ENCODE measurements at regions not wholly inside any gene's neighbourhood (a gene's known extent, or its start where the extent isn't known, plus 50 kb on each side); places are given as distances from the start of the nearest gene placed in this dataset.

DNA sequence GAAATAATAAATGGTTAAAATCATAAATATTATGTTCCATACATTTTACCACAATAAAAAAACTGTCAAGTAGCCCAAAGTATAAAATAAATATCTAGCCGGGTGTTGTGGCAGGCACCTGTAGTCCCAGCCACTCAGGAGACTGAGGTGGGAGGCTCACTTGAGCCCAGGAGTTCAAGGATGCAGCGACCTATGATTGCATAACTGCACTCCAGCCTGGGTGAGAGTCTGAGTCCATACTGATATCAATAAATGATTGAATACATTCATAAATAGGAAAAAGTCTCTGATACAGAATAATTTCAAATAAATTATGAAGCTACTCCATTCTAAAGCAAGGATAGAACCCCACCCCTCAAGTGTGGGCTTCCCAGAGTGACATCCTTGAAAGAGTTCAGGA is 68.5 kb upstream of the GATA2 start:
- no peak overlapping the region for H3K4me3 ChIP-seq
- H3K4me1 ChIP-seq, result no peaks in the 10 kb centered on the region
- H3K36me3 ChIP-seq, result no peaks in the 10 kb centered on the region
- DNase-seq (ENCODE audit: low spot score in 2 of 2), result no peak
- H3K27ac ChIP-seq, result no peak overlapping the region
- TF ChIP-seq, protein P1, sequence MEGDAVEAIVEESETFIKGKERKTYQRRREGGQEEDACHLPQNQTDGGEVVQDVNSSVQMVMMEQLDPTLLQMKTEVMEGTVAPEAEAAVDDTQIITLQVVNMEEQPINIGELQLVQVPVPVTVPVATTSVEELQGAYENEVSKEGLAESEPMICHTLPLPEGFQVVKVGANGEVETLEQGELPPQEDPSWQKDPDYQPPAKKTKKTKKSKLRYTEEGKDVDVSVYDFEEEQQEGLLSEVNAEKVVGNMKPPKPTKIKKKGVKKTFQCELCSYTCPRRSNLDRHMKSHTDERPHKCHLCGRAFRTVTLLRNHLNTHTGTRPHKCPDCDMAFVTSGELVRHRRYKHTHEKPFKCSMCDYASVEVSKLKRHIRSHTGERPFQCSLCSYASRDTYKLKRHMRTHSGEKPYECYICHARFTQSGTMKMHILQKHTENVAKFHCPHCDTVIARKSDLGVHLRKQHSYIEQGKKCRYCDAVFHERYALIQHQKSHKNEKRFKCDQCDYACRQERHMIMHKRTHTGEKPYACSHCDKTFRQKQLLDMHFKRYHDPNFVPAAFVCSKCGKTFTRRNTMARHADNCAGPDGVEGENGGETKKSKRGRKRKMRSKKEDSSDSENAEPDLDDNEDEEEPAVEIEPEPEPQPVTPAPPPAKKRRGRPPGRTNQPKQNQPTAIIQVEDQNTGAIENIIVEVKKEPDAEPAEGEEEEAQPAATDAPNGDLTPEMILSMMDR (IDR thresholded peaks at IDR 0.05), result no peak
- TF ChIP-seq POLR2A (IDR thresholded peaks at IDR 0.05) (no peak), POLR2AphosphoS5 (IDR thresholded peaks at IDR 0.05) (no peak)
- H3K27me3 ChIP-seq, result no peaks in the 10 kb centered on the region
- intact Hi-C loops (cut with DNase I; ENCODE audit: low total_unique reads), result no loop called here
- H3K9me3 ChIP-seq, result peaks cover 0 to 3% of the 10 kb centered on the region in 2 donors

DNA sequence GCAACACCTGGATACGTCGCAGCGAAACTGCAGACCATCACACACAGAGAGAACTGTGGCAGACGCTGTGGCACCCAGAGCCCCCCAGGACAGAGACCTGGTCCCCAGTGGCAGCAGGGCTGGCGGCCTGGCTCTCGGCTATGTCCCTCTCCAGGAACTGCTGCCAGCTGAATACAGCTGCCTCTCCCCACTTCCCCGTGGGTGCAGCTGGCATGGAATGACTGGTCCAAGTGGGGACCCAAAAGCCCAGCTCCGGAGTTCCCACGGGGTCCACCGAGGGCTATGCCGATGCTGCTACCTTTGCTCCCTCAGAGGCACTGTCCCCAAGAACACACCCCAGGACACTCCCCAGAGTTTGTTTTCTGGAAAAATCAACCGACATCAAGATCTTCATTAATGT is 67.8 kb upstream of the GATA2 start:
- H3K36me3 ChIP-seq, result no peaks in the 10 kb centered on the region
- H3K27me3 ChIP-seq, result peaks cover 0 to 5% of the 10 kb centered on the region in 2 donors
- H3K4me3 ChIP-seq, result no peak overlapping the region
- intact Hi-C loops (cut with DNase I; ENCODE audit: low total_unique reads), result no loop called here
- no peak for DNase-seq (ENCODE audit: low spot score in 2 of 2)
- no peaks in the 10 kb centered on the region for H3K4me1 ChIP-seq
- no peak overlapping the region for H3K27ac ChIP-seq
- H3K9me3 ChIP-seq, result peaks cover 0 to 3% of the 10 kb centered on the region in 2 donors
- TF ChIP-seq, protein P1 (IDR thresholded peaks at IDR 0.05), result no peak
- TF ChIP-seq POLR2AphosphoS5 (IDR thresholded peaks at IDR 0.05) (no peak), POLR2A (IDR thresholded peaks at IDR 0.05) (no peak)

DNA sequence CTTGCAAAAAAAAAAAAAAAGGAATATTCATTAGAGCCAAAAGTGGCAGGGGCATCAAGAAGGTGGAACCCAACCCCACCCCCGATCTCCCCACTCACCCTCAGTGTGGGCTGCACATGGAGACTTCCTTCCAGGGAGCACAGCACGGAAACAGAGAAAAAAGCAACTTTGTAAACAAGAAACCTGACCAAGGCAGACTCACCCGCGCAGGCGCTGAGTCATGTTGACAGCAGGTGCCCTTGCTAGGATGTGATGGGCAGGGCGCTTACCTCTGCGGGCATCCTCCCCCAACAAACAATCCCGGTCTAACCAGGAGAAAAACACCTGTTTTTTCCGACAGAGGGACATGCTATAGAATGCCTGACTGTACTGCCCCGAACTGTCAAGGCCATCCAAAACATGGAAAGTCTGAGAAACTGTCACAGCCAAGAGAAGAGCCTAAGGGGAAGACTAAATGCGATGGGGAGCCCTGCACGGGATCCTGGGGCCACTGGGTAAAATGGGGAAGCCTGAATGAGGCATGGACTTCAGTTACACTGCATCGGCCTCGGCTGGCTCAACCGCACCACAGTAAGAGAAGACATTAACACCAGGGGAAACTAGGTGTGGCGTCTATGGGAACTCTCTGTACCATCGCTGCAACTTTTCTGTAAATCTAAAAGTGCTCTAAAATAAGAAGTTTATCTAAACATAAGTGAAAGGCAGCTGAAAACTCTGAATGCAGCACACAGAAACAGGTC is 66.7 kb upstream of the GATA2 start:
- intact Hi-C loops (cut with DNase I; ENCODE audit: low total_unique reads), result no loop called here
- no peak overlapping the region for H3K27ac ChIP-seq
- TF ChIP-seq POLR2A (IDR thresholded peaks at IDR 0.05) (no peak), POLR2AphosphoS5 (IDR thresholded peaks at IDR 0.05) (no peak)
- TF ChIP-seq, protein P1 (IDR thresholded peaks at IDR 0.05), result no peak
- no peak for DNase-seq (ENCODE audit: low spot score in 2 of 2)
- peaks cover 0 to 3% of the 10 kb centered on the region in 2 donors for H3K9me3 ChIP-seq
- no peaks in the 10 kb centered on the region for H3K4me1 ChIP-seq
- H3K4me3 ChIP-seq, result no peak overlapping the region
- no peaks in the 10 kb centered on the region for H3K36me3 ChIP-seq
- peaks cover 0 to 16% of the 10 kb centered on the region in 2 donors for H3K27me3 ChIP-seq

DNA sequence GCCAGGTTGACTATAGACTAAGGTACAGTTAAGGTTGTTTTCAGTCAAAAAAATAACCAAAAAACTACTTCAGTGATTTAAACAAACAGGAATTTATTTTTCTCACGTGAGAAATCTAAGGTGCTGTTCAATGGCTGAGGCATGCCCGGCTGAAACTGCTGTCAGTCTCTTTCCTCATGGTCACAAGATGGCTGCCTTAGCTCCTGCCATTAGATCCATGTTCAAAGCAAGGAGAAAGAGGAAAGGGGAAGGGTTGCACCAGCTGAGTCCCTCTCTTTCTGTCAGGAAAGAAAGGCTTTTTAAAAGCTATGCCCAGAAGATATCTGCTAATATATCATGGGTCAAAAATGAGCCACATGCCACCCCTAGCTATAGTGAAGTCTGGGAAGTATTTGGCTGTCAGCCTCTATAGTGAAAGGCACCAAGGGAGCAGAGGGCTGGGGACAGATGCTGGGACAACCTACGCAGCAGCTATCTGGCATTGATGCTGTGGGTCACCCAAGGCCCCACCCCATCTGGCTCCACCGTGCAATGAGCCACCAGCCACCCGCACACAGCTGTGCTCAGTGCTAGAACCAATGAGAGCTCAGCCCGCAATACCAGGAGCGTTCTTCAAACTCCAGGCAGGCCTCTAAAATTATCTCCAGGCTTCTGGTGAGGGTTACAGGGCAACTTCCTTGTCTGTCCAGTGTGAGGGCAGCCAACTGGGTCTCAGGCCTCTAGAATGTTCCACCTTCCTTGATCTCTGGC is 64.7 kb upstream of the GATA2 start:
- Histone ChIP-seq H3K4me3 (no peak overlapping the region), H3K36me3 (no peaks in the 10 kb centered on the region), H3K9me3 (peaks cover 0 to 3% of the 10 kb centered on the region in 2 donors), H3K27ac (no peak overlapping the region), H3K4me1 (no peaks in the 10 kb centered on the region), H3K27me3 (peaks cover 0 to 19% of the 10 kb centered on the region in 2 donors)
- TF ChIP-seq POLR2AphosphoS5 (IDR thresholded peaks at IDR 0.05) (no peak), POLR2A (IDR thresholded peaks at IDR 0.05) (no peak)
- TF ChIP-seq, protein P1 (IDR thresholded peaks at IDR 0.05), result no peak
- no peak for DNase-seq (ENCODE audit: low spot score in 2 of 2)
- intact Hi-C loops (cut with DNase I; ENCODE audit: low total_unique reads), result no loop called here

DNA sequence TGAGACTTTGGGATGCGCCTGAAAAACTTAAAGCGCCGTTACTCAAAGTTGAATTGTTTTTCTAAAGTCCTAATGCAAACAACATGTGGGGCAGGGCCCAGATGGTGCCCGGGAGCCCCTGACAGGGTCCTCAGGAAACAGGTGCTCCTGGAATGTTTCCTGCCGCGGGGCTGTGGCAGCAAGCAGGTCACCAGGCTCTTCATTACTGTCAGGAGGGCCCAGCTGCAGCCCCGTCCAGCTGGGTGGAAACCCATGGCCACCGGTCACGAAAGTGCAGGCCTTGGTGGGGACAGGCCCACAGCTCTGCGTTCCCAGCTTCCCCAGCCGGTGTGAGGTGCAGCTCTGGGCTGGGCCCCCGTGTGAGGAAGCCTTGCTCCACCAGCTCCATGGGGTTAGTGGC is 63.9 kb upstream of the GATA2 start:
- no peak overlapping the region for H3K4me3 ChIP-seq
- H3K27me3 ChIP-seq, result peaks cover 0 to 19% of the 10 kb centered on the region in 2 donors
- H3K9me3 ChIP-seq, result peaks cover 0 to 3% of the 10 kb centered on the region in 2 donors
- no peaks in the 10 kb centered on the region for H3K4me1 ChIP-seq
- DNase-seq (ENCODE audit: low spot score in 2 of 2), result no peak
- no peaks in the 10 kb centered on the region for H3K36me3 ChIP-seq
- intact Hi-C loops (cut with DNase I; ENCODE audit: low total_unique reads), result no loop called here
- TF ChIP-seq POLR2AphosphoS5 (IDR thresholded peaks at IDR 0.05), result no peak
- no peak for TF ChIP-seq POLR2A (IDR thresholded peaks at IDR 0.05)
- TF ChIP-seq, protein P1 (IDR thresholded peaks at IDR 0.05), result no peak
- H3K27ac ChIP-seq, result no peak overlapping the region
